RWPE2 (cell line): ENCODE measurements at regions not wholly inside any gene's neighbourhood (a gene's known extent, or its start where the extent isn't known, plus 50 kb on each side); places are given as distances from the start of the nearest gene placed in this dataset.

Source experiments
- ATAC-seq: fragments of 200-7000 bp; cut with Tn5 transposase; 3 replicates; pipeline ENCODE4 v1.9.1; 2021; ENCODE audit warnings: low read depth
- DNase-seq: peaks from one replicate; pipeline ENCODE4 v3.0.0-alpha.2; 2020; ENCODE audit warnings: low spot score
- H3K27ac ChIP-seq: fragments of 450-650 bp; 2 replicates; pipeline ENCODE4 v1.5.1; 2017; ENCODE audit warnings: mild to moderate bottlenecking; ENCODE audit not compliant: poor library complexity, severe bottlenecking
- H3K27me3 ChIP-seq: fragments of 250-450 bp; sonication (Bioruptor Pico); 2 replicates; pipeline ENCODE4 v1.5.1; 2021; ENCODE audit warnings: mild to moderate bottlenecking, moderate library complexity; ENCODE audit not compliant: insufficient read depth, poor library complexity, severe bottlenecking
- H3K36me3 ChIP-seq: fragments of 250-450 bp; sonication (Bioruptor Pico); 2 replicates; pipeline ENCODE4 v1.5.1; 2020; ENCODE audit warnings: low read depth, mild to moderate bottlenecking, moderate library complexity
- H3K4me1 ChIP-seq: fragments of 250-450 bp; sonication (Bioruptor Pico); 2 replicates; pipeline ENCODE4 v1.5.1; 2021; ENCODE audit warnings: mild to moderate bottlenecking, moderate library complexity; ENCODE audit not compliant: insufficient read depth, poor library complexity, severe bottlenecking
- H3K4me3 ChIP-seq: fragments of 250-450 bp; sonication (Bioruptor Pico); 2 replicates; pipeline ENCODE4 v1.5.1; 2021; ENCODE audit warnings: mild to moderate bottlenecking, moderate library complexity; ENCODE audit not compliant: severe bottlenecking
- H3K9me3 ChIP-seq: fragments of 250-450 bp; sonication (Bioruptor Pico); 2 replicates; pipeline ENCODE4 v1.5.1; 2021; ENCODE audit warnings: mild to moderate bottlenecking, moderate library complexity; ENCODE audit not compliant: severe bottlenecking
- TF ChIP-seq, protein P1 (sequence below): fragments of 450-650 bp; IDR thresholded peaks from one replicate; pipeline ENCODE4 v1.5.1; 2017; ENCODE audit warnings: mild to moderate bottlenecking, moderate library complexity; ENCODE audit not compliant: poor library complexity, severe bottlenecking

DNA sequence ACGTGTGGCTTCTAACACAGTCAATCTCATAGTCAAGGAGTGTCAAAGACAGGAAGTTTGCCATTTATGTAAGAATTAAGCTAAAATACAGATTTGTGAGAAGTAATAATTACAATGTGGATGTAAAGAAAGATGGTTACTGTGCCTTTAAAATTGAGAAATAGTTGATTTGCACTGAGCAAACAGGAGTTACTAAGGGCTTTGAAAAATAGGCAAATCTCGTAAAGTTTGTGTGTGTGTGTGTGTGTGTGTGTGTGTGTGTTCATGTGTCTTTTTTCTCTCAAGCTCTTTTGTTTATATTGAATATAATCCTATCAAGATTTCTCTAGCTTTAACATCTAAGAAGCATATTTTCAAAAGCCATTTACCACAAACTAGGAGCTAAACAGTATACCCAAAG, 2284.5 kb downstream of the LRRC4C start:
- ATAC-seq (no peak), DNase-seq (no peak)
- Histone ChIP-seq H3K36me3 (no peaks in the 10 kb centered on the region), H3K27me3 (no peaks in the 10 kb centered on the region), H3K27ac (no peak overlapping the region), H3K9me3 (no peaks in the 10 kb centered on the region), H3K4me1 (no peaks in the 10 kb centered on the region), H3K4me3 (no peak overlapping the region)
- TF ChIP-seq, protein P1, sequence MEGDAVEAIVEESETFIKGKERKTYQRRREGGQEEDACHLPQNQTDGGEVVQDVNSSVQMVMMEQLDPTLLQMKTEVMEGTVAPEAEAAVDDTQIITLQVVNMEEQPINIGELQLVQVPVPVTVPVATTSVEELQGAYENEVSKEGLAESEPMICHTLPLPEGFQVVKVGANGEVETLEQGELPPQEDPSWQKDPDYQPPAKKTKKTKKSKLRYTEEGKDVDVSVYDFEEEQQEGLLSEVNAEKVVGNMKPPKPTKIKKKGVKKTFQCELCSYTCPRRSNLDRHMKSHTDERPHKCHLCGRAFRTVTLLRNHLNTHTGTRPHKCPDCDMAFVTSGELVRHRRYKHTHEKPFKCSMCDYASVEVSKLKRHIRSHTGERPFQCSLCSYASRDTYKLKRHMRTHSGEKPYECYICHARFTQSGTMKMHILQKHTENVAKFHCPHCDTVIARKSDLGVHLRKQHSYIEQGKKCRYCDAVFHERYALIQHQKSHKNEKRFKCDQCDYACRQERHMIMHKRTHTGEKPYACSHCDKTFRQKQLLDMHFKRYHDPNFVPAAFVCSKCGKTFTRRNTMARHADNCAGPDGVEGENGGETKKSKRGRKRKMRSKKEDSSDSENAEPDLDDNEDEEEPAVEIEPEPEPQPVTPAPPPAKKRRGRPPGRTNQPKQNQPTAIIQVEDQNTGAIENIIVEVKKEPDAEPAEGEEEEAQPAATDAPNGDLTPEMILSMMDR: no peak

DNA sequence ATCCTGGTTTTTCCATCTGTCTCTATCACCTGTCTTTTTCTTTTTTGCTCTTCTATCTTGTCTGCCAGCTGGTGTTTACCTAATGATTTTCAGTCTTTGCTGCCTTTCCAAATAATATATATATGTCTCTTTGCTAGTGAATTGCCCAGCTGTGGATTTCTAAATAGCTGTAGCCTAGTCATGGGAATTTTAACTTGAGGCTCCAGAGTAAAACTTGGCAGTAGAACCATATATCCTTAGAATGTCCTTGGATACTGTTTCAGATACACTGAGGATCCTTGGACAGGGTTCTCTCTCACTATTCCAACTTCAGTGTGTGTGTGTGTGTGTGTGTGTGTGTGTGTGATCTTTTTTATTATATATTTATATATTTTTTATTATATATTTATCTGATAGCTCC, 2285.3 kb downstream of the LRRC4C start:
- Histone ChIP-seq H3K4me3 (no peak overlapping the region), H3K9me3 (no peaks in the 10 kb centered on the region), H3K27me3 (no peaks in the 10 kb centered on the region), H3K4me1 (no peaks in the 10 kb centered on the region), H3K36me3 (no peaks in the 10 kb centered on the region), H3K27ac (no peak overlapping the region)
- TF ChIP-seq, protein P1: no peak
- DNase-seq: no peak
- no peak for ATAC-seq

DNA sequence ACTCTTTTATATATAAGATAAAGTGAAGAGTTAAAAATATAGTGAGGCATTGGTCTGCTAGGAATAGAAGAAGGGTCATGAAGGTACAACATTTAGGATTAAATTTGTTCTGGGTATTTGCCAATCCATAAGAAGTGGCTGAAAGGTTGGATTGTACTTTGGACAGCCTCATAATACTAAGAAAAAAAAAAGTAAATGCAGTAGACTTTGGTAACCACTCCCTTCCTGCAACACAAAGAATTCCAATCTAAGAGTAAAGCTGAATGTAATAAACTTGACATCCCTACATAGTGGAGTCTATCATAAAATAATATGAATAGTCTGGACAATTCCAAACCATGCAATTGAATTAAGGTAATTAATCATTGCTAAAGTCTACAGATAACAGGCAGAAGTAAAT, 2294.4 kb downstream of the LRRC4C start:
- Histone ChIP-seq H3K27me3 (no peaks in the 10 kb centered on the region), H3K9me3 (no peaks in the 10 kb centered on the region), H3K4me3 (no peak overlapping the region), H3K4me1 (no peaks in the 10 kb centered on the region), H3K27ac (no peak overlapping the region), H3K36me3 (no peaks in the 10 kb centered on the region)
- TF ChIP-seq, protein P1: no peak
- ATAC-seq (no peak), DNase-seq (no peak)

DNA sequence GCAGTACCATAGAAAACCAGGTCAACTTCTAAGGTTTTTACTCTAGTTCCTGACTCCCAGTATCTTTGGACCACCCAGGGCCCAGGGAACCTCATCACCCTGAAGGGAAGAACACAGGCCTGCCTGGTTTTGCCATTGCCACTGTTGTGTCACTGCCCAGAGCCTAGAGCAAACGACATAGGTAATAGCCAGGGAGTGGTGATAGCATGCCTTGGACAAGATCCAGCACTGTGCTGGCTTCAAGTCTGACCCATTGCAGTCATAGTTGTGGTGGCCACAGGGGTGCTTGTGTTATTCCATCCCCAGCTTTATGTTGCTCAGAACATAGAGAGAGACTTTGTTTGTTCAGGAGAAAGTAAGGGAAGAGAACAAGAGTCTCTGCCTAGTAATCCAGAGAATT, 2310.2 kb downstream of the LRRC4C start:
- peaks cover 2% of the 10 kb centered on the region for H3K9me3 ChIP-seq
- H3K4me3 ChIP-seq: no peak overlapping the region
- H3K4me1 ChIP-seq: no peaks in the 10 kb centered on the region
- no peak for DNase-seq
- no peak for ATAC-seq
- TF ChIP-seq, protein P1: no peak
- no peaks in the 10 kb centered on the region for H3K36me3 ChIP-seq
- no peaks in the 10 kb centered on the region for H3K27me3 ChIP-seq
- no peak overlapping the region for H3K27ac ChIP-seq

DNA sequence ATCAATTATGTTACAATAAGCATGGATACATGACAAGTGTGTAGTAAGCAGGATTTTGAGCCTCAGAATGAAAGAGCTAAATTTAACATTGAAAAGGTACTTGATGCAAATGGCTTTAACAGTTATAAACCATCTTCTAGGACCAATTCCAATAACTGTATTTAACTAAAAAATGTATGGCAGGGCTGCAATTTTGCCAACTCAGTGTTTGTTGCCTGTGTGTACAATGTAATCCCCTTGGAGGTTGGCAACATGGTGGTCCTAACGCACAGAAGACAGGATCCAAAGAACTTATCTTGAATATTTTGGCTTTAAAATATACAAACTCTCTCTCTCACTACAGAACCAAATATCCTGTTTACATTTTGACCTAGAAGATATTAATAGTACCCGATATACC, 2314.1 kb downstream of the LRRC4C start:
- H3K27me3 ChIP-seq: no peaks in the 10 kb centered on the region
- H3K27ac ChIP-seq: no peak overlapping the region

More for the DNA sequence above, 2314.1 kb downstream of the LRRC4C start:
- no peaks in the 10 kb centered on the region for H3K36me3 ChIP-seq
- no peak overlapping the region for H3K4me3 ChIP-seq
- ATAC-seq: no peak
- H3K4me1 ChIP-seq: no peaks in the 10 kb centered on the region
- H3K9me3 ChIP-seq: no peaks in the 10 kb centered on the region
- TF ChIP-seq, protein P1: no peak
- DNase-seq: no peak
